ENCODE measurements at regions not wholly inside any gene's neighbourhood (a gene's known extent, or its start where the extent isn't known, plus 50 kb on each side); places are given as distances from the start of the nearest gene placed in this dataset.

DNA sequence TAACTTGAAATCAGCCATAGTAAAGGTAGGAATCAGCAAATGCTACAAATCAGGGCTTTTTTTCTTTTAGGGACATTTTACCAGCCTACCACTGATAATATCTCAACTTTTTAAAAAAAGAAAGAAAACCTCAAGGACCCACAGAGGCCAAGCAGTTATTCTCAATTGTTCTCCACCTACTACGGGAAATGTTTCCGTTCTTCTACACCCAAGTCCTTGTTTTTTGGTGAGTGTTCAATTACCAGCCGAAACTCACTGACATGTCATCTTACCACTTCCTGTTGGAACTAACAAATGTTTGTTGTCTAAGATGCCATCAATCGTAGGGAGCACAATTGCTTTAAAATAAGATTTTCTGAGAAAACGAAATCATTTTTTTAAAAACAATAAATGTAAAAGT lies 50.2 kb upstream of the CDK1 start:
- peak; percentile 30 for DNase-seq

DNA sequence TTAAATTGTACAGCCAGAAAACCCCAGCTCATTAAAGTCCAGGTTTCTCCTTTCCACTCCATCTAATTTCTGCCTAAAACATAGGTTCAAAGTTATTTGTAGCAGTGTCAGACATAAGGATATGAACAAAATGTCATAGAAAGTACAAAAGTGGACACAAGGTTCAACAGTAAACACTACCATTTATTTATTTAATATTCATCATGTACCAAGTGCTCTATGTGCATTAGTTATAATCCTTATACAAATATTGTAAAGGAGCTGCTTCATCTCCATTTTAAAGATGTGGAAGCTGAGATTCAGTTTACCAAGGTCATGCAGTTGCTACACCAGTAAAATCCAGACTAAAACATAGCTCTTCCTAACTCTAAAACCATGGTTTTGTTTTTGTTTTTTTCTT lies 52.0 kb upstream of the CDK1 start:
- DNase-seq: no peak

DNA sequence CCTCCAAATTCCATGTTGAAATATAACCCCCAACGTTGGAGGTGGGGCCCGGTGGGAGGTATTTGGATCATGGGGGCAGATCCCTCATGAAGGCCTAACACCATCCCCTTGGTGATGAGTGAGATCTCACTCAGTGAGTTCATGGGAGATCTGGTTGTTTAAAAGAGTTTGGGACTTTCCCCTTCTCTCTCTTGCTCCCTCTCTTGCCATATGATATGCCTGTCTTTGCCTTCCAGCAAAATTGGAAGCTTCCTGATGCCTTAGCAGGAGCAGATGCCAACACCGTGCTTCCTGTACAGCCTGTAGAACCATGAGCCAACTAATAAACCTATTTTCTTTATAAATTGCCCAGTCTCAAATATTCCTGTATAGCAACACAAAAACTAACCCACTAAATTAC lies 55.7 kb upstream of the CDK1 start:
- no peak for DNase-seq

DNA sequence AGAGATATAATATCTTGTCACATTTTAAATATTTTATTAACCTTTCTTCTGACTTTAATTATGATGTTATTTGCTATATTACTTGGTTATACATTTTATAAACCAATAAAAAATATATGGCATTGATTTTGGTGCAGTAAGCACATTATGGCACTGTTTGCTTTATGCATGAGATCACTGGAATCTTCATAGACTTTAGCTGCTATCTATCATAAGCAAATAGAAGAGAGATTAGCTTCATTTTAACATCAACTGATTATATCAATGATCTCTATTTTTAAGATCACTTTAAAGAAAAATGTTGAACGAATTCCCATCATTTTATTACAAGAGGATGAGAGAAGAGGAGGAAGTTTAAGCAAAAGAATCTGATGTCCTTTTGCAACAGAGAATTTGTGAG lies 58.6 kb upstream of the CDK1 start:
- DNase-seq: no peak

DNA sequence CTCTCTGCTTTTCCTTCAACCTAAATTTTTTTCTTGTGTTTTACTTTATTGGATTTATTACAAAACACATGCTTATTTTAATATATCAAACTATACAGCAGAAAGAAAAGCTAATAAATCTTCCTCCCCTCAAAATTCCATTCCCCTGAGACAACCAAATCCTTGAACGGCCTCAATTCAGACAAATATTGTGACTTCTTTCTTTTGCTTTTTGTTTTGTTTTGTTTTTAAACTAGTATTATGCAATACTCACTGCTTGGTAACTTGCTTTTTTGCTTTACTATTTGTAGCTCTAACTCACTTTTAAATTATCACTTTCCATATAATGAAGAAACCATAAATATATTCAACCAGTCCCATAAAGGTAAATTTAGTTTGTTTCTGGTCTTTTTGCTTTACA lies 59.4 kb upstream of the CDK1 start:
- no peak for DNase-seq

DNA sequence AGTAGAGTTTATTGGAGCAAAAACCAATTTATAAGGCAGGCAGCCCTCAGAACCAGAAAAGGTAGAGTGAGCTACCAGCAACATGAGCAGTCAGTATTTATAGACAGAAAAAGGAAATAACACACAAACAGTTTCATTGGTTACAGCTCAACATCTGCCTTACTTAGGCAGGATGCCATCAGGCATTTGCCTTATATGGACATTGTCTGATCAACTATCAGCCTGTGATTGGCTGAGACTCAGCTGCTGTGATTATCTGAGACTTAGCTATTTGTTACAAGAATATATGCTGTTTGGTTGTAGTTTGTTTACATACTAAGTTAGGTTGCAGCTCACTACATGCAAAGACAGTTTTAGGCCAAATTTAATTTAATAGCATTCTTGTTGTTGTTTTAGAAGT lies 60.4 kb upstream of the CDK1 start:
- DNase-seq: no peak

DNA sequence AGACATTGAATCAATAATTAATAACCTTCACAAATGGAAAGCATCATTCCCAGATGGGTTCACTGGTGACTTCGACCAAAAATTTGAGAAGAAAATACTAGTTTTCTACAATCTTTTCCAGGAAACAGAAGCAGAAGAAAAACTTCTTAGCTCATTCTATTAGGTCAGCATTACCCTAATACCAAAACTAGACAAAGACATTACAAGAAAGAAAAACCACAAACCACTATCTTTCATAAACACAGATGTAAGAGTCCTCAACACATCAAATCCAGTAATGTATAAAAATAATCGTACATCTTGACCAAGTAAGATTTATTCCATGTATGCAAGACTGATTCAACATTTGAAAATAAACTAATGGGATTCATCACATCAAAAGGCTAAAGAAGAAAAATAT lies 64.0 kb upstream of the CDK1 start:
- DNase-seq: no peak

DNA sequence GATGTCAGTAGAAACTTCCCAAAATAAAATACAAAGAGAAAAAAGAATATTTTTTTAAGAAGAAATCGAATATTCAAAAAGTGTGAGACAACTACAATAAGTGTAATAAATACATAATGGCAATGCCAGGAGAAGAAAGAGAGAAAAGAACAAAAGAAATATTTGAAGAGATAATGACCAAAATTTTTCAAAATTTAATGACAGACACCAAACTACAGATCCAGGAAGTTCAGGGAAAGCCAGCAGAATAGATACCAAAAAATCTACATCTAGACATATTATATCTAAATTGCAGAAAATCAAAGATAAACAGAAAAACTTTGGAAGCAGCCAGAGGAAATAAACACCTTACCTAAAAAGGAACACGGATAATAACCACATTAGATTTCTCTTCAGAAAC lies 66.8 kb upstream of the CDK1 start:
- DNase-seq: no peak

DNA sequence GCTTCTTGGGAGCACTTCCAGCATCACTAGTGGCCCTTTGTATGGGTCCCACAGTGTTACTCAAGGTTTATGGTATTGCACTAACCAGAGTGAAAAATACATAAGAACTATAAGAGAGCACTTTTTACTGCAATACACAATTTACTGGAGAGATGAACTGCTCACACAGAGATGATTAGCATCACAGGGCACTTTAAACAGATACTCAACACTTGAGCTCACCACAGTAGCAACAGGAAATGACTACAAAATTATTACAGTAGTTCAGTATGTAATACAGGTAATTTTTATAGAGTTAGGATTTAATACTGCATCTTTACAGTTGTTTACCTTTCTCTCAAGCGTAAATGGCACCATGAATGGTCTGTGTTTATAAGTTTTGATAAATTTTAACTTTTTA lies 68.2 kb upstream of the CDK1 start:
- DNase-seq: no peak

DNA sequence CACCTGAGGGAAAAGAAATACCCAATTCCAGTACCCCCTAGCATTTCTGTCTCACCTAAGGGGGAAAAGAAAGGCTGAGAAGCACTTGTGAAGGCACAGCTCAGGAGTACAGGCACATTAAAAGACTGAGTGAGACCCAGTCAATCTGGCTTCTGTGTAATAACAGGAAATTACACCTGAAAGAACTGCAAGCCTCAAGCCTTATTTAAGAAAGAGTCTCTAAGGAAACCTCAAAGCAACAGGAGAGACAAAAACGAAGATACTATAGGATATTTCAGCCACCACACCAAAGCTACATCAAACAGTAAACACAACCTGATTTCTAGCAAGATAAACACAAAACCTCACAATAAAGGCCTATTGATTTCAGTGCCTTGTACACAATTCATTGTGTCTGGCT lies 69.6 kb upstream of the CDK1 start:
- DNase-seq: no peak

DNA sequence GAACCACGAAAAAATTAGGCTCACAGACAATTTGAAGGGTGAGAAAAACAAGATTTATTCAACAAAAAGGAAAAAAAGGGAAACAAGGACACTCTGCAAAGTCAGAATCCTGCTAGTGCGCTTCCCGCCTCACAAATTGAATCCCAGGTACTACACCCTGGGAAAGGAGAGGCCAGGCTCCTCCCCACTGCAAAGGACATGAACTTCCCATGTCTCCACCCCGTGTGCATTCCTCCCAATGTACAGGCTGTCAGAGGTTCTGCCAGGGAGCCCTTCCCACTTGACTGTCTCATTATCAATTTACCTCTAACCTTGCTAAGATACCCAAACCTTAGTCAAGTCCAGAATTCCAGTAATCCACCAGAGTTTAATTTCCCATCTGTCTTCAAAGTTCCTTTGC lies 70.4 kb upstream of the CDK1 start:
- DNase-seq: no peak

DNA sequence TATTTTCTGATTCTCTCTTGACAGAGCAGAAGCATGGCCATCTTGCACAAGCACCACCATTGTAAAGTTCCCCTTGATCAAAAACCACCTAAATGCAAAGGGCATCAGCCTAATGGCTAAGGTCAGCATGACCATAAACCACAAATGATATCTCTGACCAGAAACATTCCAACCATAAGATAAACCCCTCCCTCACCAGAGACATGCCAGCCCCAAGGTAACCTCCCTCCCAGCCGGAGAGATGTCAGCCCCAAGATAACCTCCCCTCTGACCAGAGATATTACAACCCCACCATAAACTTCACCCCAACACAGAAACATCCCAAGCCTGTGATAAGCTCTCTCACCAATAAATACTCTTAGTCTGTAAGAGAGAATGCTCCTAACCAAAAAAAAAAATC lies 72.1 kb upstream of the CDK1 start:
- no peak for DNase-seq

DNA sequence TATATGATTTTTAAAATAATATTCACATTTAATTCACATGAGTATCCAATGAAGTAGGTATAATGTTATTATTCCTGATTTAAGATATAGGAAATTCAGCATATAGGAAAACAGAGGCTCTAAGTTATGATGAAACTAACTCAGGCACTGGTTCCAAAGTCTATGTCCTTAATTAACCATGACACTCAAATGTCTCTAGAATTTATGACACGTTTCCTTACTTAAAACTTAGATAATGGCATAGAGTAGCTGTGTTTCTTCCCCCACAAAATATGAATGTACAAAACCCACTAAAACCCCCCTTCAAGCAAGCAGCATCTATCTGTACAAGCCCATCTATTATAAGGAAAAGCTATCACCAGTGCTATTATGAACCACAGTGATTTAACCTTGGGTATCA lies 72.9 kb upstream of the CDK1 start:
- DNase-seq: no peak

DNA sequence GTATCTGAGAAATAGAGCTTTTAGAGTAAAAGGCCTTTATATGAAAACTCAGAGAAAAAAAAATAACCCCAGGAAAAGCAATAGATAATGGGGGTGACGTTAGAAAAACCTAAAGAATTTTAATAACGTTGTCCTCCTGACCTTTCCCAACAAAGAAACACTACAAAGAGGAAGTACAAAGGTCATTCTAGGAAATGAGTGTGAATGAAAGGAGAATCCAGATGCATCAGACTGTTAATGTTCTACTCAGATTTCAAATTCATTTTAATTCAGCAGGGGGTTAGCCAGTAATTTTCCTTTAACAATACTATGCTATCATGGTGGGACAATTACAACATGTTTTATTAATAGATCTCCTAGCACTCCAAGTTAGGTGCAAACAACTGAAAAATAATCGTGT lies 73.8 kb upstream of the CDK1 start:
- DNase-seq: no peak

DNA sequence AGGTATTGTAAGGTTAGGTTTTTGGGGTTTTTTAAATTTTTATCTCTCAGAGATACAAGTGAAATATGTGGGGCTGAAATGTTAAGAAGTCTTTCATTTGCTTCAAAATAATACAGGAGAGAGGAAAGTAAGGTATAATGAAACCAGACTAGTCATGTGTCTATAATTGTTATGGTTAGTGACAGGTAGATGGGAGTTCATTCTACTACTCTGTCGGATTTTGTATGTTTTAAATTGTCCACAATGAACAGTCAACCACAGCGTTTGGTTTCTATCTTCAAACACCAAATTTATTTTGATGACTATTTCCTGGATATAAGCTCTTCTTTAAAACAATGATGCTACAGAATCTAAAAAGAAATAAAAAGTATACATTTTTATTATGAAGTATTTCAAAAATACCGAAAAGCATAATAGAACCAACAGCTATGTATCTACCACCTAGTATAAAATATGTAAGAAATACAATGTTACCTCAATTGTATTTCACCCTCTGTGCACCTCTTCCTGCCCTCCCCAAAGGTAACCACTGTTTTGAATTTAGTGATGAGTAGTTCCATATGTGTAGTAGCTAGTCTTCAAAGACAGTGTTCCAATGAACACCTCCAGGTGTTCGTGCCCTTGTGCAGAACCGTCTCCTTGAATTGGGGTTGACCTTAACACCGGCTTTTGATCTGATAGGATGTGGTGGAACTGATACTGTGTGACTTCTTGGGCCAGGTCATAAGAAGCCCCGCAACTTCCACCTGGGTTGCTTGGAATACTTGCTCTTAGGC lies 74.8 kb upstream of the CDK1 start:
- no peak for DNase-seq

DNA sequence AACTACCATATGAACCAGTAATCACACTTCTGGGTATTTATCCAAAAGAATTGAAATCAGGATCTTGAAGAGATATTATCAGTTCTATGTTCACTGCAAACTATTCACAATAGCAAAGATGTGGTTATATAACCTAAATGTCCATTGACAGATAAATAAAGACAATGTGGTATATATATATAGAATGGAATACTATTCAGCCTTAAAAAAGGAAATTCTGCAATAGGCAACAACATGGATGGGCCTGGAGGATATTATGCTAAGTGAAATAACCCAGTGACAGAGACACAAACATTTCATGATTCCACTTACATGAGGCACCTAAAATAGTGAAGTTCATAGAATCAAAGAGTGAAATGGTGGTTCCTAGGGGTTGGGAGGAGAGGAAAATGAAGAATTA lies 90.6 kb upstream of the CDK1 start:
- DNase-seq: no peak

DNA sequence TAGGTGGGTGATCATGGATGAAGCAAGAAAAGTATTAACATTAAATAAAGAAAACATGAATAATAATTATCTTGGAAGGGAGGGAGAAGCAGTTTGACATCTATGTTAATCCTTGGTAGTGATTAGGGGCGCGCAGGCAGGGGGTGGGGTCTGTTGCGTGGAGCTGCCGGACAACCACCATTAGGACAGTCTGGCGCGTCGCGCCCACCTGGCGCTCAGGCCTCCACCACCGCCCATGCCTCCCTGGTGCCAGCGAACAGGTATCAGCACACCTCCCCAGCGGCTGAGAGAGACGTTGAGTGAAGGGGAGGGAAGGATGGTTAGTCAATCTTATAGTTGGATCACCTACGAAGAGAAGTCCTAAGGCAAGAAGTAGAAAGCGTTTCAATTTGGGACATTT lies 94.2 kb upstream of the CDK1 start:
- no peak for DNase-seq

DNA sequence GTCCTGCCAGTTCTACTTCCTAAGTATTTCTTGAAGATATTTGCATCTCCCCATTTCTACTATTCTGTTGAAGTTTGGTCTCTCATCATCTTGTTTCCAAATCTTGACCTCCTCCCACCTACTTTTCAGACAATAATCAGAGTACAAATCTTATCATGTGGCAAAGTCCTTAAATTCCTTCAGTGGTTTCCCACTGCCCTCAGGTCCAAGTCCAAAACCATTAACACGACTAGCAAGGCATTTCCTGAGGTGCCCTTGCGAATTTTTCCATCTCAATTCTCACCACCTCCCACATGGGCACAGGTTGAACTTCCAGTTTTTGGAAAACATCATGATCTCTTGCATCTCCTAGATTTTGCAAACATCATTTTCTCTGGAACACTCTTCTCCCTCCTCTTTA lies 97.2 kb upstream of the CDK1 start:
- no peak for DNase-seq

DNA sequence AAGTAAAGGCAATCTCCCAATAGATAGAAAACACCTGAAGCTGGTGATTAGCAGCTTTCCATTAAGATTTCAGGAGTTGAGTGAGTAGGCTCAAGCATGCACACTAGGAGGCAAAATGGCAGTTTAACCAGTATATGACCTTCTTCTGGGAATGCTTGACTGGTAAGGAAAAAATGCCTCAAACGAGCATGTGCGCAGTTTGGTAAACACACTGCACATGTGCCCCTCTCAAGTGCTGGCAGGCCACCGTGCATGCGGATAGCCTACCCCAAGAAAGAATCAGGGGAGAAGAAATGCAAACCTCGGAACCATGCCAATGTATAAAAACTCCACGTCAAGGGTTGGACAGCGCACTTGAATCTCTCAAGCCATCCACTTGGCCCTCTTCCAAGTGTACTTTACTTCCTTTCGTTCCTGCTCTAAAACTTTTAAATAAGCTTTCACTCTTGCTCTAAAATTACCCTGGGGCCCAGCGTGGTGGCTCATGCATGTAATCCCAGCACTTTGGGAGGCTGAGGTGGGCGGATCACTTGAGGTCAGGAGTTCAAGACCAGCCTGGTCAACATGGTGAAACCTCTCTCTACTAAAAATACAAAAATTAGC lies 98.8 kb upstream of the CDK1 start:
- no peak for DNase-seq

DNA sequence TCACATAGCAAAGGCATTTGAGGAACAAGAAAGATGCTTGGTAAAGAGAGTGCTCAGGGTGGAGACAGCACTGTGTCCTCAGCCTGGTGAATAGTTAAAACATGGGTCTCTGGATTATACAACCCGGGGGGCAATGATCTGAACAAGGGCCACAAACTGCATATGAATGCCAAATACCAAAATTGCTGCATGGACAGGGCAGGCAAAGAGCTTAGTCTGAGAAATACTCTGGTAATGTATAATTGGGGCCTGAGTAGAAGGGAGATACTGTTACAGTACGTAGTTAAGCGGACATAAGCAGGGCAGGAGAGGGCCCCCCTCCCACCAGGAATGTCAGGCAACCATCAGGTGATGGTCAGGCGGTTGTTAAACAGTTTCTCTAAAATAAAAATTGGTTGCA lies 99.3 kb upstream of the CDK1 start:
- DNase-seq: no peak

DNA sequence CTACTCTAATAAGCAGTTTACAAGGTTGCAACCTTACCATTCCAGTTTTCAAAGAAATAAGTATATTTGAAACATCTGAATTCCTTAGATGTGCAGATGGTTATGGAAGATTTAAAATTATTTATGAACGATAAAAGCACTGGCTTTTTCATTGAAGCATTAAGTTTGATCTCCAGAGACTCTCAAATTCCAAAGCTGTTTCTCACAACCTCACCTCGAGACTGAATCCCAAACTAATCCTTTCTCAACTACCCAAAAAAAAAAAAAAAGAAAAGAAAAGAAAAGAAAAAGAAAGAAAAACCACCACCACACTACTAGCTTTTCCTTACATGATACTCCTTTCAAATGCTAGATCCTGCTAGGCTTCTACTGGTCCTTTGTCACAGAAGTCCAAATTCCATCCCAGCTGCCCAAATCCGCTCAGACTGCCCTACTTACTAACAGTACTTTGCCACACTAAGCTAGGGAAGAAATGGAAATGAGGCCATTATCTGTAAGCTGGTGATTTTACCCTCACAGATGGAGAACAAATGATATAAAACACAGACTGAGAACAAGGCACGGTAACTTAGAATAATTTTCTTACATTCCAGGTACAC lies 100.6 kb upstream of the CDK1 start:
- DNase-seq: no peak

DNA sequence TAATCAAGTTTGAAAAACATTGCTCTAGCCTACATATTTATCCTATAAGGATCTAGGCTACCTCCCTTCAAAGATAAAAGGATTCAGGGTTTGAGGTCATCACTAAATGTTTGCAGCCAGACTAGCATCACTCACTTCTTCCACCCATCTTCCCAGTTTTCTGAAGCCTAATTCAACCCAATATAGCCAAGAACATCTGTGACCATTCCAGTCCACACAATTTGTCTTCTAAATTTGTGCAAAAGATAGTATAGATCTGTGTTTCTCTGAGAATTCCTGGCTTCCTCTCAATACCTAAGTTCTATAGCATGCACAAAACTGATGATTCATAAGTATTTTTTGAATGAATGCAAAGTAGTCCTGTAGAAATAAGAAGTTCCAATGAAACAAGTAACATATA lies 103.0 kb upstream of the CDK1 start:
- no peak for DNase-seq

DNA sequence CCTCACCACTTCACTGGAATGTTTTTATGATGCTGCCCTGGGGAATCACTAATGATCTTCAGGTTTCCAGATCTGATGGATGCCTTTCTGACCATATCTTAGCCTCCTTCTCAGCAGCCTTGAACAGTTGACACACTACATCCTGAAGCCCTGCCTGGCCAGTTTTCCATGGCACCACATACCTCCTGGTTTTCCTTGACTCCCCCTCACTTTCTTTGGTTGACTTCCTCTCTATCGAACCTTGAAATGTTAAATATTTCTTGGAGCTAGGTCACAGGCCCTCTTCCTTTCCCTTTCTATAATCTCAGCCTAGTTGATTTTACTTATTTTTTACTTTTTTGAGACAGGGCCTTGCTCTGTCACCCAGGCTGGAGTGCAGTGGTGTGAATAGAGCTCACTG lies 108.8 kb upstream of the CDK1 start:
- no peak for DNase-seq

DNA sequence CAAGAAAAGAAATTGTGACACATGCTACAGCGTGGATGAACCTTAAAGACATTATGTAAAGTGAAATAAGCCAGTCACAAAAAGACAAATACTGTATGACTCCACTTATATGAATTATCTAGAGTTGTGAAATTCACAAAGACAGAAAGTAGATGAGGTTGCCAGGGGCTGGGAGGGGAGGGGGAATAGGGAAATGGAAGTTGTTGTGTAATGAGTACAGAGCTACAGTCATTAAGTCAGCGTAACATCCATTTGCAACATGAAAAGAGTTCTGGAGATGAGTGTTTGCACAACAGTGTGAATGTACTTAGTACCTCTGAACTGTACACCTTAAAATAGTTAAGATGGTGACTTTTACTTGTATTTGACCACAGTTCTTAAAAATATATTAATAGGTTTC lies 112.1 kb upstream of the CDK1 start:
- DNase-seq: no peak

DNA sequence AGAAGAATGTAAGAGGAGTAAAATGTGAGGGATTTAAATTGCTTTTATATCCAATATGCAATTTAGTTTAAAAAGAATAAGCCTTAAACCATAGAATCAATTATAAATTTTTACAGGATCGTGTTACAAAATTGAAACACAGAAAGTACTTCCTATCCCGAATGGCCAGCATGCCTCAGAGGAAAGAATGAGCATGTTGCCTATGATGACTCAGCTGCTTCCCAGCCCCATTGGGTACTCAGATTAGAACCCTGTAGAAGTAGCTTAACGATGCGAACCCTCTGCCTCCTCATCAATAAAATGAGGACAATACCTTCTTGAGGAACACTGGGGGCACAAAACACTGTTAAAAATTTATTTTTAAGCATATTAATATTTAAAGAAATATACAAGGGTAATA lies 113.4 kb upstream of the CDK1 start:
- no peak for DNase-seq

Measured in effector CD4-positive, alpha-beta T cell (primary cell).